Neural progenitor cell (in vitro differentiated cells): ENCODE measurements at regions not wholly inside any gene's neighbourhood (a gene's known extent, or its start where the extent isn't known, plus 50 kb on each side); places are given as distances from the start of the nearest gene placed in this dataset.

Source experiments
- DNase-seq: peaks from one replicate; pipeline ENCODE4 v3.0.0-alpha.2; 2016; ENCODE audit warnings: low spot score
- H2AFZ ChIP-seq: fragments of 200-600 bp; sonication (generic); replicated peaks from 2 replicates; pipeline ENCODE4 v1.6.1; 2016; ENCODE audit warnings: antibody characterized with exemption
- H3F3A ChIP-seq: fragments of 200-600 bp; sonication (generic); 2 replicates; pipeline ENCODE4 v1.6.1; 2016; ENCODE audit warnings: antibody characterized with exemption, low read depth
- H3K27ac ChIP-seq: fragments of 200-600 bp; sonication (generic); 2 replicates; pipeline ENCODE4 v1.5.1; 2016; ENCODE audit warnings: mild to moderate bottlenecking
- H3K27me3 ChIP-seq: fragments of 200-600 bp; sonication (generic); 2 replicates; pipeline ENCODE4 v1.6.1; 2016; ENCODE audit warnings: mild to moderate bottlenecking, moderate library complexity
- H3K36me3 ChIP-seq: fragments of 200-600 bp; sonication (generic); 2 replicates; pipeline ENCODE4 v1.5.1; 2016
- H3K4me1 ChIP-seq: fragments of 200-600 bp; sonication (generic); 2 replicates; pipeline ENCODE4 v1.6.1; 2016; ENCODE audit warnings: mixed run types
- H3K4me2 ChIP-seq: fragments of 200-600 bp; sonication (generic); 2 replicates; pipeline ENCODE4 v1.6.1; 2016
- H3K4me3 ChIP-seq: fragments of 200-600 bp; sonication (generic); 2 replicates; pipeline ENCODE4 v1.5.1; 2016
- H3K79me2 ChIP-seq: fragments of 200-600 bp; sonication (generic); 2 replicates; pipeline ENCODE4 v1.6.1; 2016; ENCODE audit warnings: low read depth
- H3K9ac ChIP-seq: fragments of 200-600 bp; sonication (generic); 2 replicates; pipeline ENCODE4 v1.6.1; 2016
- H3K9me3 ChIP-seq: fragments of 200-600 bp; sonication (generic); 2 replicates; pipeline ENCODE4 v1.5.1; 2016; ENCODE audit warnings: low read depth
- H4K20me1 ChIP-seq: fragments of 200-600 bp; sonication (generic); 2 replicates; pipeline ENCODE4 v1.6.1; 2016; ENCODE audit warnings: low read depth
- H3K27ac Mint-ChIP-seq: 3 replicates; pipeline ENCODE4 v1.8.0; 2021; ENCODE audit warnings: mixed read lengths
- H3K27me3 Mint-ChIP-seq: 2 replicates; pipeline ENCODE4 v1.8.0; 2022; ENCODE audit warnings: low read depth, mild to moderate bottlenecking, inconsistent platforms, moderate library complexity, mixed read lengths; ENCODE audit not compliant: insufficient read depth
- H3K36me3 Mint-ChIP-seq: 3 replicates; pipeline ENCODE4 v1.8.0; 2021; ENCODE audit warnings: mixed read lengths
- H3K4me1 Mint-ChIP-seq: 3 replicates; pipeline ENCODE4 v1.8.0; 2021; ENCODE audit warnings: mixed read lengths
- H3K4me3 Mint-ChIP-seq: 3 replicates; pipeline ENCODE4 v1.8.0; 2021; ENCODE audit warnings: mild to moderate bottlenecking, moderate library complexity, mixed read lengths
- H3K9me3 Mint-ChIP-seq: 3 replicates; pipeline ENCODE4 v1.8.0; 2020; ENCODE audit warnings: mixed read lengths
- CTCF ChIP-seq: fragments of 200-600 bp; sonication (generic); IDR thresholded peaks from 2 replicates; pipeline ENCODE4 v1.5.1; 2017; ENCODE audit warnings: antibody characterized with exemption, mild to moderate bottlenecking
- EZH2 ChIP-seq: fragments of 200-600 bp; sonication (generic); IDR thresholded peaks from 2 replicates; pipeline ENCODE4 v1.6.1; 2017; ENCODE audit warnings: antibody characterized with exemption, mild to moderate bottlenecking, moderate library complexity
- EZH2phosphoT487 ChIP-seq: fragments of 200-600 bp; sonication (generic); IDR thresholded peaks from 2 replicates; pipeline ENCODE4 v1.6.1; 2017; ENCODE audit warnings: antibody characterized with exemption

GRCh38 chr3:75110741-75111140, 496.3 kb upstream of the CNTN3 start:
- H3K27ac Mint-ChIP-seq, result no peak overlapping the region

GRCh38 chr3:75115695-75116094, 501.2 kb upstream of the CNTN3 start:
- Histone ChIP-seq H3K4me2 (no peak overlapping the region), H4K20me1 (no peaks in the 10 kb centered on the region), H3K9ac (no peak overlapping the region), H3K27me3 (no peaks in the 10 kb centered on the region), H3K79me2 (no peaks in the 10 kb centered on the region), H2AFZ (no peak overlapping the region), H3K4me3 (no peak overlapping the region), H3F3A (no peaks in the 10 kb centered on the region), H3K36me3 (no peaks in the 10 kb centered on the region), H3K27ac (no peak overlapping the region), H3K9me3 (no peaks in the 10 kb centered on the region), H3K4me1 (no peaks in the 10 kb centered on the region)
- TF ChIP-seq CTCF, result no peak
- TF ChIP-seq EZH2, result no peak
- no peak for TF ChIP-seq EZH2phosphoT487
- no peak for DNase-seq
- H3K9me3 Mint-ChIP-seq, result peaks cover 2% of the 10 kb centered on the region
- H3K36me3 Mint-ChIP-seq, result no peaks in the 10 kb centered on the region
- no peaks in the 10 kb centered on the region for H3K27me3 Mint-ChIP-seq
- no peak overlapping the region for H3K4me3 Mint-ChIP-seq
- no peak overlapping the region for H3K27ac Mint-ChIP-seq
- no peaks in the 10 kb centered on the region for H3K4me1 Mint-ChIP-seq

More at GRCh38 chr3:75110741-75111140, 496.3 kb upstream of the CNTN3 start:
- Histone ChIP-seq H3K4me1 (no peaks in the 10 kb centered on the region), H3F3A (no peaks in the 10 kb centered on the region), H3K36me3 (no peaks in the 10 kb centered on the region), H3K4me2 (no peak overlapping the region), H3K27ac (no peak overlapping the region), H3K9me3 (no peaks in the 10 kb centered on the region), H3K27me3 (no peaks in the 10 kb centered on the region), H2AFZ (no peak overlapping the region), H3K9ac (no peak overlapping the region), H3K4me3 (no peak overlapping the region), H4K20me1 (no peaks in the 10 kb centered on the region), H3K79me2 (no peaks in the 10 kb centered on the region)
- Mint-ChIP-seq H3K36me3 (no peaks in the 10 kb centered on the region), H3K4me3 (no peak overlapping the region), H3K4me1 (no peaks in the 10 kb centered on the region), H3K27me3 (no peaks in the 10 kb centered on the region), H3K9me3 (no peaks in the 10 kb centered on the region)
- DNase-seq, result no peak
- no peak for TF ChIP-seq CTCF
- no peak for TF ChIP-seq EZH2phosphoT487
- no peak for TF ChIP-seq EZH2

GRCh38 chr3:75118779-75119178, 504.3 kb upstream of the CNTN3 start:
- H3K4me3 ChIP-seq, result no peak overlapping the region
- H3K9me3 Mint-ChIP-seq, result peaks cover 2% of the 10 kb centered on the region
- no peaks in the 10 kb centered on the region for H4K20me1 ChIP-seq
- no peaks in the 10 kb centered on the region for H3K4me1 Mint-ChIP-seq
- no peaks in the 10 kb centered on the region for H3K9me3 ChIP-seq
- no peaks in the 10 kb centered on the region for H3K4me1 ChIP-seq
- H3K27ac ChIP-seq, result no peak overlapping the region
- no peaks in the 10 kb centered on the region for H3K36me3 Mint-ChIP-seq
- H3F3A ChIP-seq, result no peaks in the 10 kb centered on the region
- H3K27me3 ChIP-seq, result no peaks in the 10 kb centered on the region
- no peaks in the 10 kb centered on the region for H3K79me2 ChIP-seq
- no peaks in the 10 kb centered on the region for H3K27me3 Mint-ChIP-seq
- TF ChIP-seq EZH2, result no peak
- TF ChIP-seq CTCF, result no peak
- TF ChIP-seq EZH2phosphoT487, result no peak
- H3K9ac ChIP-seq, result no peak overlapping the region
- DNase-seq, result no peak
- no peaks in the 10 kb centered on the region for H3K36me3 ChIP-seq
- H2AFZ ChIP-seq, result no peak overlapping the region
- no peak overlapping the region for H3K4me2 ChIP-seq
- no peak overlapping the region for H3K4me3 Mint-ChIP-seq
- no peak overlapping the region for H3K27ac Mint-ChIP-seq

GRCh38 chr3:75126556-75126955, 512.1 kb upstream of the CNTN3 start:
- H3K27me3 Mint-ChIP-seq, result no peaks in the 10 kb centered on the region
- H3K4me2 ChIP-seq, result no peak overlapping the region
- no peak for DNase-seq
- no peak overlapping the region for H3K9ac ChIP-seq
- no peak for TF ChIP-seq CTCF
- no peak for TF ChIP-seq EZH2phosphoT487
- no peak for TF ChIP-seq EZH2
- H3K9me3 Mint-ChIP-seq, result peaks cover 3% of the 10 kb centered on the region
- no peak overlapping the region for H3K4me3 ChIP-seq
- H3K9me3 ChIP-seq, result no peaks in the 10 kb centered on the region
- no peaks in the 10 kb centered on the region for H4K20me1 ChIP-seq
- H2AFZ ChIP-seq, result no peak overlapping the region
- no peaks in the 10 kb centered on the region for H3K79me2 ChIP-seq
- H3K4me3 Mint-ChIP-seq, result no peak overlapping the region
- peaks cover 3% of the 10 kb centered on the region for H3K4me1 Mint-ChIP-seq
- H3K36me3 Mint-ChIP-seq, result no peaks in the 10 kb centered on the region
- H3K27ac ChIP-seq, result no peak overlapping the region
- H3K27ac Mint-ChIP-seq, result no peak overlapping the region
- no peaks in the 10 kb centered on the region for H3F3A ChIP-seq
- H3K27me3 ChIP-seq, result no peaks in the 10 kb centered on the region
- H3K4me1 ChIP-seq, result no peaks in the 10 kb centered on the region
- no peaks in the 10 kb centered on the region for H3K36me3 ChIP-seq
